Cardiac septum (tissue), 1 donor: ENCODE measurements at regions not wholly inside any gene's neighbourhood (a gene's known extent, or its start where the extent isn't known, plus 50 kb on each side); places are given as distances from the start of the nearest gene placed in this dataset.
"Not testable (repeated sequence)": the region's sequence is repeated elsewhere in the genome, so short reads cannot be mapped to it uniquely, and the experiment has no call there.

ENCODE experiments used
- DNase-seq: peaks from one replicate; pipeline ENCODE4 v3.0.0-alpha.2; 2020; ENCODE audit warnings: low spot score
- intact Hi-C: fragments of 100-400 bp; cut with DNase I; formaldehyde crosslinking; loops from one replicate; pipeline ENCODE4 v1.14.0; 2022
- donor health status: DM: no; HTN: no; CAD: no.

DNA sequence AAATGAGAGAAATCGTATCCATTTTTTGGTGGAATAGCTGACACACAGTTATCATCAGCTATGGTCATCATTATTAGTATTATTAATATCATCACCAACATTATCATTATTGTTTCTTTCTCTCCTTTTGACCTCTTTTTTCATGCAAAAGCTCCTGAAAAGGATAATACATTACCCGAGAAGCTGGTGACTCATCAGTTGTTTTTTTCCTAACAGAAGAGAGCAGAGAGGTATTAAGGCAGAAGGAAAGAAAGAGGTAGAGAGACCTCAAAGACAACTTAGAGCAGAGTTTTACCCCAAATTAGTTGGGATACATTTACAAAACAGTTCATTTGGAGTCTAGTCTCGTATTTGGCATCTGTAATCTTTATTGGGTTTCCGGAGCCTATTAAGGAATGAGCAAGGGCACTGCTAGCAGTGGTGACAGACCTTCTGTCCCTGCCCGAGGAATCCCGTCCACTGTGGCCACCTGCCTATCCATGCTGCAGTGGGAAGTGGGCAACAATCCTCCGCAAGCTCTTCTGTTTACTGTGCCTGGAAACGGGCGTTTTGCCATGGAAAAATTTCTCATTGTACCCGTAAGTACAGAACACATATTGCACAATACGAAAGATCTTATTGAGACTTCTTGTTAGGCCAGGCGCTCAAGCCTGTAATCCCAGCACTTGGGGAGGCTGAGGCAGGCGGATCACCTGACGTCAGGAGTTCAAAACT, 170.0 kb upstream of the MKLN1 start:
- intact Hi-C loops, result no loop called here
- DNase-seq, result no peak

DNA sequence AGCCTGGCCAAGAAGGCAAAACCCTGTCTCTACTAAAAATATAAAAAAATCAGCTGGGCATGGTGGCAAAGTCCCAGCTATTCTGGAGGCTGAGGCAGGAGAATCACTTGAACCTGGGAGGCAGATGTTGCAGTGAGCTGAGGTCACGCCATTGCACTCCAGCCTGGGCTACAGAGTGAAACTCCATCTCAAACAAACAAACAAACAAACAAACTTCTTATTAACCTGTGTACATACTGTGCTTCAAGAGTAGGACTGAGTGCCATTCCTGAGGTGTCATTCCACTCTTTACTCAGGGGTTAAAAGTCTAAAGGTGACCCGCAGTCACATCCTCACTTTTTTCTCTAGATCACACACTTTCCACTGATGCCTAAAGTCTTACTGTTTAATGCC, 169.4 kb upstream of the MKLN1 start:
- intact Hi-C loops, DNase-seq: not testable (repeated sequence)

DNA sequence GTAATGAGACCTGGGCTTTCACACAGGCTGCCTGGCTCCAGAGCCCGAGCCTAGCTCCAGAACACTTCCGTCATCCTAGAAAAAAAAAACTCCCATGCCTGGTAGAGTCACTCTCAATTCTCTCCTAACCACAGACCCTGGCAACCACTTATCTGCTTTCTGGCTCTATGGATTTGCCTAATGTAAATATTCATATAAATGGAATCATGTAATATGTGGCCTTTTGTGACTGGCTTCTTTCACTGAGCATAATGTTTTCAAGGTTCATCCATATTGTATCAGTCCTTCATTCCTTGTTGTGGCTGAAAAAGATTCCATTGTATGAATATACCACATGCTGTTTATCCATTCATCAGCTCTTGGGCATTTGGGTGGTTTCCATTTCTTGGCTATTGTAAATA, 167.7 kb upstream of the MKLN1 start:
- intact Hi-C loops, result no loop called here
- DNase-seq, result no peak

DNA sequence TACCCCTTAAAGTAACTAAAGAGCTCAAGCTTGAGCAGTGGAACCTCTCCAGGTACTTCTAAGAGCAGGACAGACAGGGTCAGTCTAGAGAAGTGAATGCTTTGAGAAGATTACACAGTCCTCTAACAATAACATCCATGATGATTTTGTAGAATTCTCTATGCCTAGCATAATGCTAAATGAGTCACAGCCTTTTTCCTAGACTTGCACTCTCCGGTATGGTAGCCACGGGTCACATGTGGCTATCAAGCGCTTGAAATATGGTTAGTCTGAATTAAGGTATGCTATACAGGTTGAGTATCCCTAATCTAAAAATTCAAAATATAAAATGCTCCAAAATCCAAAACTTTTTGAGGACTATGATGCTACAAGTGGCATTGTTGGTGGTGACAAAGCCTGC, 166.6 kb upstream of the MKLN1 start:
- intact Hi-C loops, result no loop called here
- DNase-seq, result no peak

DNA sequence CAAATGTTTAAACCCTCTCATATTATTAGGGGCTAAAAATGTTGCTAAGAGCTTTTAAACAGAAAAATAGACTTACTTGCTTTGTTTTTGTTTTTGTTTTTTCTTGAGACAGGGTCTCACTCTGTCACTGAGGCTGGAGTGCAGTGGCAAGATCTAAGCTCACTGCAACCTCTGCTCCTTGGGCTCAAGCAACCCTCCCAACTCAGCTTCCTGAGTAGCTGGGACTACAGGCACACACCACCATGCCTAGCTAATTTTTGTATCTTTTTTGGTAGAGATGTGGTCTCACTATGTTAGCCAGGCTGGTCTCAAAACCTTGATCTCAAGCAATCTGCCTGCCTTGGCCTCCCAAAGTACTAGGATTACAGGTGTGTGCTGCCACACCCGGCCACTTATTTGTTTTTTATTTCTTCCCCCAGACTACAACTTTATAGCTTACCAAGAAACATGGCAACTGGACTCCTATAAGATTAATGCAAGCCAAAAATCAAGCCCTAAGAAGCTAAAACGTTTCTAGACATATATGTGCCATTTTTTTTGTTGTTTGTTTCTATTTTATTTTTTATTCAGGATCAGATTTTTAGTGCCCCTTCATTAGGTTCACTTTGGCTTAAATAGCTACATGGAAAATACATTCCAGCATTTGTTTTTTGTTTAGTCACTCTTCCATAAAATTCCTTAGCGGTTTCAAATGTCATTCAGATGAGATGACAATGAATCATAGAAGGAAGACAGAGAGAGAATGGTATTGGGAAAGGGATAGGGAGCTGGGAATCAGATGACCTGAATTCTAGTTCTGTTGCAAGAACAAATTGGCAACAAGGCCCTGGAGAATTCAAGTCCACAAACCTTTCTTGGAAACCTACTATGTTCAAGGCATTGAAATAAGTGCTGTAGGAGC, 163.4 kb upstream of the MKLN1 start:
- intact Hi-C loops, result no loop called here

DNA sequence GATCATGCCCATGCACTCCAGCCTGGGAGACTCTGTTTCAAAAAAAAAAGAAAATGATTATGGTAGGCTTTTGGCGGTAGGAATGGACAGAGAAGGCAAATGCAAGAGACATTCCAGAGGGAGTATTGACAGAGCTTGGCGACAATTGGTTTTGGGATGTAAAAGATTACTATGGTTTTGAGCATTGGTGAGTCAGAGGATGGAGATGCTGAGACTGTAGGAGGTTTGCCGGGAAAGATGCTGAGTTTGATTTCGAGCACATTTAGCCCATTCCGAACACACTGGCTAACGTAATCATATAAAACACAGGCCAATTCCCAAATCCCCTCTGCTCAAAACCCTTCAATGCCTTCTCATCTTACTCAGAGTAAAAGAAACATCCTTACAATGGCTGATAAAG, 161.6 kb upstream of the MKLN1 start:
- intact Hi-C loops, result no loop called here

More for the DNA sequence above, 163.4 kb upstream of the MKLN1 start:
- no peak for DNase-seq

DNA sequence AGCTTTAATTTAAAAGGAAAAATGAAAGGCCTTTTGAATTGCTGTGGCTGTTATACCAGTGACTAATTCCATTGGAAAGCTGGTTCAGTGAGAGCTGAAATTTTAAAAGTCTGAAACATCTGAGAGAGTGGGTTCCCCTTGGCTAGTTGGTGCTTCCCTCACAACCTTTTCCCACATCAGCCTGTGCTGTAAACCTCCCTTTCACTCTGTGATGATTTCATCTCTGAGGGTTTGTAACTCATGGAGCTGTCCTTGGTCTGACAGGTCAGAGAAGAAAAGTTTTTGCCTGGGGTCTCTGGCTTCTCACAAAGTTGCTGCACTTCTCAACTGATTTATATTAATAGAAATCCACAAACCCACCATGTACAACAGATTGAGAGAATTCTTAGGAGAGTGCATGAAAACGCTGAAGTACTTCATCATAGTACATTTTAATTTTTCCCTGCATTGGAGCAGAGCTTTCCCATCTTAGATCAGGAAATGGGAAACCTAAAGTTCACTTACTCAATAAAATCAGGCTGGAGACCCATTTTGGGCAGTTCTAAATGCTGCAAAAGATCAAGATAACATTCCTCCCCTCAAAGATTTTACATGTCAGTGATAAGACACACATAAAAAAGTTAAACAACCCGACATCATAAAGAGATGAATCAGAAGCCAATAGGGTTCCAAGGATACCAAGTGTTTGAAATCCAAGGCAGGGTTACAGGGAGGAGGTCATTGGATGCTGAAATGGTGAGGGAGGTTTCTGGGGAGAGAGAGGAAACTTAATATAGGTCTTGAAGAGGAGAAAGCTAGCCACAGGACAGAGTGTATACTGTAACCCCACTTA, 157.0 kb upstream of the MKLN1 start:
- DNase-seq, result no peak
- intact Hi-C loops, result no loop called here

More for the DNA sequence above, 161.6 kb upstream of the MKLN1 start:
- DNase-seq, result no peak

DNA sequence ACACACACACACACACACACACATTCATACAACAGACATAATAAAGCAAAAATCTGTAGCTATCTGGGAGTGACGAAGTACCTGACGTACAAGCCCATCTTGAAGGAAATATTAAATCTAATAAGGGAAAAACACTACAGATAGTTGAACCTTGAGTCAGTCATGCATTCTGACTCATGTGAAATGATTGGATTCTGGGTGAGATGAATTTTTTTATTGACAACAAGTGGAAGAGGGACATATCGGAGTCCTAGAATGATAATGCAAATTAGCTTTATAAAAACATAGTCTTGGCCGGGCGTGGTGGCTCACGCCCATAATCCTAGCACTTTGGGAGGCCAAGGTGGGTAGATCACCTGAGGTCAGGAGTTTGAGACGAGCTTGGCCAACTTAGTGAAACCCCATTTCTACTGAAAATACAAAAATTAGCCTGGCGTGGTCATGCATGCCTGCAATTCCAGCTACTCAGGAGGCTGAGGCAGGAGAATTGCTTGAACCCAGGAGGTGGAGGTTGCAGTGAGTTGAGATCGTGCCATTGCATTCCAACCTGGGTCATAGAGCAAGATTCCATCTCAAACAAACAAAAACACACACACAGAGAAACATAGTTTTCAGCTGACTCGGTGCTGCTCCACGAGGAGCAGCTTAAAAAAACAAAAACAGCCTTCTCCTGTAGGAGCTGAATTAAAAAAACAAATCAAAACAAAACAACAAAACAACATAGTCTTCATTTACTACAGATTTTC, 154.4 kb upstream of the MKLN1 start:
- no peak for DNase-seq
- intact Hi-C loops, result no loop called here

DNA sequence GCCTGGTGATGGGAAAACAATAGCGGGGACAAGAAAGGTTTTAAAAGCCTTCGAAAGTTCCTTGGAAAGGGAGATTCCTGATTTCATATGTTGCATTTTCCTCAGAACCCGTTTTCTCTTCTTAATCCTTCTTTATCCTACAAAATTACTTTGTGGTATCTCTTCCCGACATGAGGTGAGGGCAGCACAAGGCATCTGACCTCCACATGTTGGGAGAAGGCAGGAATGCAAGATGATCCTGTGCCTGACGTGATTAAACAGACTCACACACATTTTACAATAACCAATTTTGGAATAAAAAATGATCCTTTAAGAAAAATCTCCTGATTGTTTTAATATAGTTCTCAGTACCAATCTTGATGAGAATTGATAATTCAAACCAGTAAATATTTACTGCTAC, 153.3 kb upstream of the MKLN1 start:
- intact Hi-C loops, result no loop called here
- no peak for DNase-seq

DNA sequence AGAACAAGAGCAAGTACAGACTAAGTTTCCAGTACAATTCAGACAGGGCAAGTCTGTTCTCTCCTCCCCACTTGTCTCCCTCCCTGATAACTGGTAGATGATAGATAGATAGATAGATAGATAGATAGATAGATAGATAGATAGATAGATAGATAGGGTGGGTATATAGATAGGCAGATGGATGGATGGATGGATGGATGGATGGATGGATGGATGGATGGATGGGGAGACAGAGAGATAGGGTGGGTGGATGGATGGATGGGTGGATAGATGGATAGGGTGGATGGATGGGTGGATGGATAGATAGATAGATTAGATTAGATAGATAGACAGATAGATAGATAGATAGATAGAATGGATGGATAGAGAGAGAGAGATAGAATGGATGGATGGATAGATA, 152.8 kb upstream of the MKLN1 start:
- no peak for DNase-seq
- intact Hi-C loops, result no loop called here

DNA sequence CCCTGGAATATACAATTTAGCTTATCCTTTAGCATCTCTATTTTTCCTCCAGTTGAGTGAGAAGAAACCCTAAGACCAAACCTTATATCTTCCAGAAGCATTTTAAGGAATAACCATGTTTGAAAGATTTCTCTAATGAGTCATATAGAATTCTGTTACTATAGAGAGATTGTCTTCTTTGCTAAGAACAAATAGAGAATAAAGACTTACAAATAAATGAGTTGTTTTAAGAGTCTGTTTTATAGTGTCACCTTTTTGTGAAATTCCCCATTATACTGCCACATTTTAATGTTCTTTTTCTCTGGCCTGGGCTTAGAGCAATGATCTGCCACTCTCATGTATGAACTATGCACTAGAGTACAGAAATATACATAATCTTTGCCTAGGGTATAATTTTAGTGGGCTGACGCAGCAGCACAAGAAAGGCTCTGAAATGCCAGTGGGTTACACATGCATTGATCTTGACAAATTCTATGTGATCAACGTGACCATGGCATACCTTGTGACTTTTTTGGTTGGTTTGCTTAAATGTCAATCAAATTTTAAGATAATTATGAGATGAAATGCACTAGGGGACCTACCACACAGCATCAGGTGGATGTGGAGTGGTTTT, 145.1 kb upstream of the MKLN1 start:
- no peak for DNase-seq
- intact Hi-C loops, result no loop called here

DNA sequence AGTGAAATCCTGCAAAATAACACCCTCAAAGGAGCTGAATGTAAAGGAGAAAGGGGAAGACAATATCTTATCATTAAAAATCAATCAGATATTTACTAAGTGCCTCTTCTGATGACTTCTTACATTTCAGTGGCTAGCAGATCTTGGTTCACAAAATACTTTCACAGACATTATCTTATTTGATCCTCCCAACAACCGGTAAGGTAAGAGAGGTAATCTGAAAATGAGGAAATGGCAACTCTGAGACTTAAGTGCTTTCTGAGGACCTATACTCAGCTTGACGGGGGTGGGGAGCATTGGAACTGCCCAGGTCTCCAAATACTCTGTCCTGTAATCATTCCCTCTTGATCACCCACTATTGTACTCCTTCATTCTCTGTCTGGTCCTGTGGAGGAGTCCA, 144.6 kb upstream of the MKLN1 start:
- intact Hi-C loops, result no loop called here

DNA sequence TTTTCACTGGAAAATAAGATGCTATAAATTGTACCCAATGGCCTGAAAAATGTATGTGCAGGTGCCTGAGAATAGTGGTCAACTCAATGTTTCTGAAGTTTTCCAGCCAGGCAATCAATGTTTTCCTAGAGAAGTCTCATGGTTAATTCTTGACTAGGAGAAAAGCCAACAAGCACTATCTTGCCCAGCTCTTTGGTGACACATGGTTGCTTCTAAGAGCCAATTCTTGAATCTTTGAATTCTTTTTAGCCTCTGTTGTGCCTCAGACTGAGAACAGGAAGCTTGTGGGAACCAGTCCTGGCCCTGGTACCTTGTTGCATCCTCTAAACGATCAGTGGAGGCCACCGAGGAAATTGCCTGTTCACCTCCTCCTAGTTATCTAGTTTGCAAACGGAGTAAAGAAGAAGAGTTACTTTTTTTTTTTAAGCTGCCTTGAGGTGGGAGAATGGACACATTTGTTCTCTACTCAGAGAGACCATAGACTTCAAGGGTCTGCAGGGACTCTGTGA, 144.0 kb upstream of the MKLN1 start:
- DNase-seq, result no peak
- intact Hi-C loops, result no loop called here

More for the DNA sequence above, 144.6 kb upstream of the MKLN1 start:
- no peak for DNase-seq

DNA sequence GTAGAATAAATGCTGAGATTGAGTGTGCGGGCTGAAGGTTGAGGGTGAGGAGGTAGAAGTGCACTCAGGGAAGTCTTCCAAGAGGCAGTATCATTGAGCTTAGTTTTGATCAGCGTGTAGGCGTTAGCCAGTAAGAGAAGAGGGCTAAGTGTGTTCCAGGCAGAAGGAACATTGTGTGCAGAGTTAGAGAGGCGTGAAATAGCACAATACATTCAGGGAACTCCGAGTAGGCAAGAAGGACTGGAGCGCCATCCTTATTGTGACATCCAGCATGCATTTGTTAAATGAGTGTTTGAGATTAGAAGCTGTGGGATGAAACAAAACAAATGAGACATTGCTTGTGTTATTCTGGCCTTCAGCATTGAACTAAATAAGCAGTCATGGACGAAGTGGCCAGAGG, 140.9 kb upstream of the MKLN1 start:
- intact Hi-C loops, result no loop called here
- no peak for DNase-seq

DNA sequence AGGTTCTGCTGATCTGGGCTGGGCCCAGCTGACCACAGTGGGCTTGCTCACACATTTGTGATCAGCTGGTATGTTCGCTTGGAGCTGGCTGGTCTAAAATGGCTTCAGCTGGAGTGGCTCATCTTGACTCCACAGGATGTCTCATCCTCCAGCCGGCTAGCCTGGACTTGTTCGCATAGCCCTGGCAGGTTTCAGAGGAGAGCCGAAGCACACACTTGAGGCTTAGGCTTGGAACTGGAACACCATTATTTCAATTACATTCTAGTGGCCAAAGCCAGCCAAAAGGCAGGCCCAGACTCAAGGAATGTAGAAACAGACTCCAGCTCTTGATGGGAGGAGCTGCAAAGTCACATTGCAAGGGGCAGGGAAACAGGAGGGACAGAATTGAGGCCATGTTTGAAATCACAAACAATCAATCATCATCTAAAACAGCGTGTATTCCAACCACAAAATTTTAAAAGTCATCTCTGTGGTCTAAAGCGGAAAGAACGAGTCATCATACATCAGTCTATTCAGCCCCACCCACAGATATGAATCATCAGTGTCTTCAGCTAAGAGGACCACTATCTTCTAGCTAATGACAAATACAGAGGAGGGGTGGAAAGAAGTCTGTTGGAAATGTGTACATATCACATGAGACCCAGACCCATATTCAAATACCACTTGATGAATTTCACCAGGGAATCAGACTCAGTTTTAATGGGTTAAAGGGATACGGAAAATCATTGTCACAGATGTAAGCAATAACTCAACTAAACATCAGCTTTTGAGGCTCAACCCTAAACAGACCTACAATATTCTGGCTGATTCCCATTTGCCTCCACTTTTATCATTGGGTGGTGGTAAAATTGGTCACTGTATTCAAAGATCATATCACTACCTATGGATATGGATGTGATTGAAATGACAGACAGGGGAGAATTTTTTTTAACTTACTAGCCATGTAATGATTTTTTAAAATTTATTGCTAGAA, 139.0 kb upstream of the MKLN1 start:
- DNase-seq, result no peak
- intact Hi-C loops, result no loop called here

DNA sequence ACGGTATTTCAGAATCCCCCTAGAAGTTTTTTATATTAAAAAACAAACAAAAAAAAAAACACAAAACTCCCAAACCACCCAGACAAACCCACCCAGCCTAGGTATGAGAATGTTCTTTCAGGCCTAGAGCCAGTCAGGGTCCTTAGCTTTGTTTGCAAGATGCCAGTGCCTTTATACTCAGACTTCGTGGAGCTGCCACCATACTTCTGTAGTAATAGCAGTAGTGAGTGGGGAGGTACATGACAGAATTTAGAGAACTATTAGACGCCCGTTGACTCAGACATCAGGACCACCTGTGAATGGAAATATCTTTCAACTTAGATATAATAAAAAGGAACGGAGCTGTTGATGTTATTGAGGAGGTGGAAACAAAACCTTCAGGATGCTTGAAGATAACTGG, 138.2 kb upstream of the MKLN1 start:
- intact Hi-C loops, result no loop called here
- no peak for DNase-seq

DNA sequence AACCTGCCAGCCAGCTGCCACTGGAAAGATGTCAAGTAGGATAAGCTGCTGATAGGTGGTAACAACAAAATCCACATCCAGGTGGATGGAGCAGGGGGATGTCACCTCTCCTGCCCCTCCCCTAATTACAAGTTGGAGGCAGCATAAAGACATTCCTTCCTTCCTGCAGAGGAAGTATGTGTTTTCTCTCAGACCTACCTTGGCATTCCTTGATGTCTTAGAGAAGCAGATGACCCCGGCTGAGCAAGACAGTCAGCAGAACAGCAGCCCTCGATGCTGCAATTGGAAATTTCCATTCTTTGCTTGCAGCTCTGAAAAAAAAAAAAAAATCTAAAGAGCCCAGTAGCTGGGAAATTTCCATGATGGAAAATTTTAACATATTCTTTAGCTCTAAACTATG, 137.5 kb upstream of the MKLN1 start:
- no peak for DNase-seq
- intact Hi-C loops, result no loop called here

DNA sequence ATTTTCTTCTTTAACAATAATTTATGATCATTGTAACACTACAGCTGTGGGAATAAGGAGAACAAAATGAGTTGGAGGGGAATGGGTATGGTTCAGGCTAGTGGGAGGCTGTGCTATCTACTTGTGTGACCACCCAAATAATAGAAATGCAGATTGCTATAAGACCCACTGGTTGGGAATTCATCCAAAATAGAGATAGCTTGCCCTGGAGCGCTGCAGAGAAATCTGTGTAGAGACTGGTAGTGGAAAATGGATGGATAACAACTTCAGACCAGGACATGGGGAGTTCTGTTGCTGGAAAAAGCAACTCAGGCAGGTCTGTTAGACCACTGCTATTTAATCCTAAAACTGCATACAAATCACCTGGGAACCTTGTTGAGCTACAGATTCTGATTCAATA, 137.1 kb upstream of the MKLN1 start:
- intact Hi-C loops, result no loop called here
- no peak for DNase-seq
